ENCODE measurements at regions not wholly inside any gene's neighbourhood (a gene's known extent, or its start where the extent isn't known, plus 50 kb on each side); places are given as distances from the start of the nearest gene placed in this dataset.

- TF ChIP-seq CTCF (IDR thresholded peaks at IDR 0.05; ENCODE audit: control extremely low read depth, extremely low read depth, low read depth, missing control alignments) = no peak
- ChIA-PET CTCF (no interaction called here), POLR2A (no interaction called here)
- DNase-seq (ENCODE audit: extremely low spot score) = no peak
These were observed 77.7 kb downstream of the ANKRD60 start for GRCh38 chr20:58150772-58151171.

GRCh38 chr20:58149437-58150091, 78.9 kb downstream of the ANKRD60 start:
- POLR2A ChIA-PET = no interaction called here
- DNase-seq (ENCODE audit: extremely low spot score) = no peak
- CTCF ChIA-PET = no interaction called here
- TF ChIP-seq CTCF (IDR thresholded peaks at IDR 0.05; ENCODE audit: control extremely low read depth, extremely low read depth, low read depth, missing control alignments) = no peak

- no peak for DNase-seq (ENCODE audit: extremely low spot score)
- POLR2A ChIA-PET = no interaction called here
- no peak for TF ChIP-seq CTCF (IDR thresholded peaks at IDR 0.05; ENCODE audit: control extremely low read depth, extremely low read depth, low read depth, missing control alignments)
- CTCF ChIA-PET = no interaction called here
These were observed 79.6 kb downstream of the ANKRD60 start for GRCh38 chr20:58148891-58149290.

- ChIA-PET POLR2A (no interaction called here), CTCF (interaction anchor here (0.9 kb wide), 1 partner anchor 9 kb away, joined by 3 read pairs; no protein-coding TSS in a partner anchor)
- DNase-seq (ENCODE audit: extremely low spot score) = no peak
- TF ChIP-seq CTCF (IDR thresholded peaks at IDR 0.05; ENCODE audit: control extremely low read depth, extremely low read depth, low read depth, missing control alignments) = no peak
These were observed 80.7 kb downstream of the ANKRD60 start for GRCh38 chr20:58147628-58148370.

- POLR2A ChIA-PET = no interaction called here
- CTCF ChIA-PET = interaction anchor here (0.9 to 1.8 kb wide), 3 partner anchors 10 to 33 kb away, joined by 3 to 7 read pairs (median 5); no protein-coding TSS in a partner anchor
- DNase-seq (ENCODE audit: extremely low spot score) = no peak
- TF ChIP-seq CTCF (IDR thresholded peaks at IDR 0.05; ENCODE audit: control extremely low read depth, extremely low read depth, low read depth, missing control alignments) = no peak
These were observed 81.7 kb downstream of the ANKRD60 start for GRCh38 chr20:58146746-58147140.

GRCh38 chr20:58146081-58146745, 82.2 kb downstream of the ANKRD60 start:
- TF ChIP-seq CTCF (IDR thresholded peaks at IDR 0.05; ENCODE audit: control extremely low read depth, extremely low read depth, low read depth, missing control alignments) = no peak
- CTCF ChIA-PET = interaction anchor here (1.4 to 1.8 kb wide), 3 partner anchors 10 to 60 kb away, joined by 3 to 7 read pairs (median 5); no protein-coding TSS in a partner anchor
- no peak for DNase-seq (ENCODE audit: extremely low spot score)
- POLR2A ChIA-PET = no interaction called here

Measured in GM10248 (cell line).